Gastroesophageal sphincter (tissue), 3 donors: ENCODE measurements at regions not wholly inside any gene's neighbourhood (a gene's known extent, or its start where the extent isn't known, plus 50 kb on each side); places are given as distances from the start of the nearest gene placed in this dataset.

ENCODE experiments used
- CTCF ChIP-seq, 4 experiments: fragments of 200-600 bp in 2 of 4; fragments of 450-650 bp in 2 of 4; sonication (generic) in 1 of 4; IDR thresholded peaks; one replicate each; pipeline ENCODE4 v1.5.1; 2017 to 2019; ENCODE audit warnings: antibody characterized with exemption in 4 of 4, mild to moderate bottlenecking in 2 of 4, moderate library complexity in 2 of 4
- EP300 ChIP-seq: sonication (generic); formaldehyde crosslinking; IDR thresholded peaks from one replicate; pipeline ENCODE4 v1.6.1; 2017; ENCODE audit warnings: antibody characterized with exemption, mild to moderate bottlenecking

GRCh38 chr6:85010865-85011264, 246.5 kb upstream of the TBX18 start:
- TF ChIP-seq EP300 (no peak), CTCF (IDR thresholded peaks at IDR 0.05) (no peak)
